GM21576 (cell line): ENCODE measurements at regions not wholly inside any gene's neighbourhood (a gene's known extent, or its start where the extent isn't known, plus 50 kb on each side); places are given as distances from the start of the nearest gene placed in this dataset.

ENCODE experiments used
- ATAC-seq: cut with Tn5 transposase; IDR thresholded peaks from one replicate; pipeline ENCODE4 v1.9.1; 2021; ENCODE audit warnings: mild to moderate bottlenecking, moderate library complexity; ENCODE audit not compliant: unreplicated experiment

- no peak for ATAC-seq
These were observed 218.0 kb upstream of the RGS6 start for GRCh38 chr14:71714225-71714624.

GRCh38 chr14:71716041-71716772, 216.0 kb upstream of the RGS6 start:
- ATAC-seq: no peak

DNA sequence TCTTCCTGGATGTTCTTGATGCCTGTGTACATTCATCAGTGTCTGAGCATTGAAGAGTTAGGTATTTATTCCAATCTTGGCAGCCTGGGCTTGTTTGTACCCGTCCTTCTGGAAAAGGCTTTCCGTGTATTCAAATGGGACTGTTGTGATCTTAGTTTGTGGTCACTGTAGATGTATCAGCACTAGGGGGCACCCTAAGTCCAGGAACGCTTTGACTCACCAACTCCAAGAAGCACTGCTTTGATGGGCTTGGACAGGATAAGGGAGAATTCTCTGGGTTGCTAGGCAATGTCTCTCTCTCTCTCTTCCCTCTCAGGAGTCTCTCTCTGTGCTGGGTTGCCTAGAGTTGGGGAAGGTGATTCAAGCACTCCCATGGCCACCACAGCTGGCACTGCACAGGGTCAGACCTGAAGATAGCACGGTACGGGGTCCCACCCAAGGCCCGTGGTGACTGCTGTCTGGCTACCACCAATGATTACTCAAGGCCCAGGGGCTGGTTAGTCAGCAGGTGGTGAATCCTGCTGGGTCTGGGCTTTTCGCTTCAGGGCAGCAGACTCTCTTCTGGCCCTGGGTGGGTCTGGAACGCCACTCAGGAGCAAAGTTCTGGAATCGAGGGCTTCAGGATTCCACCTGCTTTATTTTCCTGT, 211.1 kb upstream of the RGS6 start:
- ATAC-seq: no peak

GRCh38 chr14:71721791-71722190, 210.4 kb upstream of the RGS6 start:
- no peak for ATAC-seq

DNA sequence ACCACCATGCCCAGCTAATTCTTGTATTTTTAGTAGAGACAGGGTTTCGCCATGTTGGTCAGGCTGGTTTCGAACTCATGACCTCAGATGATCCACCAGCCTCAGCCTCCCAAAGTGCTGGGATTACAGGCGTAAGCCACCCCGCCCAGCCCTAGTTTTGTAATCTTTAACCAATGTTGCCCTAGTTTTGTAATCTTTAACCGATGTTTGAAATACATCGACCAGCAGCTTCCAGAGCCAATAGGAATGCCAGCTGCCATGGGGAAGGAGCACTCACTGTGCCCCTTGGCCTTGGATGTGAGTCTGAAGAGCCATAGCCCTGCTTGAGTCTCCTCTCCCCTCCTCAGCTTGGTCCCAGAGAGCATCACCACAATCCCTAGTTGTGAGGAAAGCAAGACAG, 209.3 kb upstream of the RGS6 start:
- no peak for ATAC-seq

DNA sequence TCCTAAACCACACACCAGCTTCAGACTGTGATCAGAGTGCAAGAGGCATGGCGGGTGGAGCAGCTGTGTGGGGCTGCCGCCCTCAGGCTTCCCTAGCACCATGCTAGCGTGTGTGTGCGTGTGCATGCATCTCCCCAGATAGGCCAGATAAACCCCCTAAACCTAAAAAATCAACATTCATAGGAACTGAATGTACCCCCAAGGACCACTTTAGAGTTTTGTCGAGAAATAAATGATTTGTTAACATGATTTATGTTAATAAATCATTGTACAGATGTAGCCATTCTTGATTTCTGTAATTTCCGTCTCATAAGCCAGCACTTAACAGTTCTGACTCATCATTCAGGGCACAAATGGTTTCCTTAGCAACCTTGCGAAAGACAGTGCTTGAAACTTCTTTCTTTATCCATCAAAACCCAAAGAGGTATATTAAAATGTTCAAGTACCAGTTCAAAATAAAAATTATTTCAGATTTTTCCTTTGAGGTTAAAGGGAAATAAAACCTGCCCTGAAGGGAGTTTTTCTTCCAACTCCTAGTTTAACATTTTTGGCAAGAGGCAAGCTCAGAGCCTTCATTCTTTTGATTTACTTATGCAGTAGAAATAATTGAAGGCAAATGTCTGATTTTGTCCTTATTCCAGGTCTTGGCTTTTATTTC, 206.2 kb upstream of the RGS6 start:
- ATAC-seq: no peak

GRCh38 chr14:71726580-71727021, 205.6 kb upstream of the RGS6 start:
- no peak for ATAC-seq

- ATAC-seq: no peak
These were observed 203.8 kb upstream of the RGS6 start for GRCh38 chr14:71728386-71728785.

- ATAC-seq: no peak
These were observed 202.6 kb upstream of the RGS6 start for GRCh38 chr14:71729596-71729995.

DNA sequence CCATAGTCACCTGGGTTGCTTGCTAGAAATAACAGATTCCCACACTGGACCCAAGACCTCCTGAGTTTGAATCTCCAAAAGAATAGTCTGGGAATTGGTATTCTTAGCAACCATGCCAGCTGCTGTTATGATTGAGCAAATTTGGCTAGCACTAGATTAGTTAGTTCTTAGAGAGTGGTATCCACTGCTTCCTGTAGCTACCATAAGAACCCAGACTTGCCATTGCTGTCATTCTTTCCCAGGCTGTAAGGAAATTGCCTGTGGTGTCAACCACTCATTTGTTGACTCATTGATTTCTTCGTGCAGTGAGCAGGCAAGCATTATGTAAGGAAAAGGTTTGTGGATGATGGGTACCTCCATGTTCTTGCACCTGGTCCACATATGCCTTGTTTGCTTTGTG, 201.8 kb upstream of the RGS6 start:
- no peak for ATAC-seq

DNA sequence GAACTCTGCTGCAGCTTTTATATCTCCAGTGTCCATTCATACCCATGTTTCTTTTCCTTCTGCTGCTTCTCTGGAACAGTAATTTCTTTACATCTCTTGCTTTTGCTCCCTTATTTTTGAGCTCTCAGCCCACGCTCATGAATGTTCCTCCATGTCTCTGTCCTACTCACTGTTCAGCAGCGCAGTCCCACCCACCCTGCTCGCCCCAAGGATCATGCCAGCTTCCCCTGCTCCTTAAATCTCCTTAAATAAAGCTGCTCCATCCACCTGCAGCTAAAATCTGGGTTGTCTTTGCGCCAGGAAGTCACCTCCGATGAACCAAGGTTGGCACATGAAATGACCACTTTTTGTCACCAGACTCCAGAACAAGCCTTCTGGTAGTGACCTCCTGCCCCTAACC, 201.1 kb upstream of the RGS6 start:
- ATAC-seq: no peak

DNA sequence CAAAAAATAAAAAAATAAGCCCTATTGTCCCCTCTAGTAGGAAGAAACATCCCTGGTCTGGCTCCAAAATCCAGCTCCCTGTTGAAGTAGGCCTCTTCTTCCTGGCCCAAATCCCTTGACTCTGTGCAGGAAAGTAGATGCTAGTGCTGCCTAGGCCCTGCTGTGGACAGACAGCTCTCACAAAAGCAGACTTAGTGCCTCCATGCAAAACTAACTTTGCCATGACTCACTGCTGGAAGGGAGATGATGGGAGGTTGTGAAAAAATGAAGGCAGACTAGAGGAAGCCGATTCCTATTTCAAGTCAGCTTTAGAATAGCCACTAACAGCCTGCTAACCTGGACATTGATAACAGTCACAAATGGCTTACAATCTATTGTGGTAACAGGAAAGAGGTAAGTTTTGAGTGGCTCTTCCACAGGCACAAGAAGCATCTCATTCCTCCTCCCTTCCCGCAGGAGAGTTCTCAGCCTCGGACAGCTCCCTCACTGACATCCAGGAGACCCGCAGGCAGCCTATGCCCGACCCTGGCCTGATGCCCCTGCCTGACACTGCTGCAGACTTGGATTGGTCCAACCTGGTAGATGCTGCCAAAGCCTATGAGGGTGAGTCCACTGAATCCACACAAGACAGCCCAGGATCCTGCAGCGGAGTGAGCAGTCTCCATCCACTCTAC, 198.9 kb upstream of the RGS6 start:
- no peak for ATAC-seq

DNA sequence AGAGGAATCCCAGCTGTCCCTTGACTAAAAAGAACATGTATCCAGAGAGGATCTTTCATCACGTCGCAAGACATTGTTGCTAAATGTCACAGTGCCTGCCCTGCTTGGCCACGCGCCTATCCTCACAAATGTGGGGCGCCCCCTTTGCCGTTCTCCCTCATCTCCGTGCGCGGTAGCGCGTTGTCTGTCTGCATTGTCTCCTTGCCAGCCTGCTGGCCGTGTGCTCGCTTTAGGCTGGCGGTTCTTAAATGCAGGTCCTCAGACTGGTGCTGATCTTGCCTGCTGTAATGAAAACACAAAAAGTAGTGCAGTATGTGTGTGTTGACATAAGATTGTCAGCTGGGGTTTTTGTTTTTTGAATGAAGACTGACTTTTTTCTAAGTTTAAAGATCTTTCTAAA, 198.2 kb upstream of the RGS6 start:
- ATAC-seq: no peak

- no peak for ATAC-seq
These were observed 197.3 kb upstream of the RGS6 start for GRCh38 chr14:71734885-71735284.

DNA sequence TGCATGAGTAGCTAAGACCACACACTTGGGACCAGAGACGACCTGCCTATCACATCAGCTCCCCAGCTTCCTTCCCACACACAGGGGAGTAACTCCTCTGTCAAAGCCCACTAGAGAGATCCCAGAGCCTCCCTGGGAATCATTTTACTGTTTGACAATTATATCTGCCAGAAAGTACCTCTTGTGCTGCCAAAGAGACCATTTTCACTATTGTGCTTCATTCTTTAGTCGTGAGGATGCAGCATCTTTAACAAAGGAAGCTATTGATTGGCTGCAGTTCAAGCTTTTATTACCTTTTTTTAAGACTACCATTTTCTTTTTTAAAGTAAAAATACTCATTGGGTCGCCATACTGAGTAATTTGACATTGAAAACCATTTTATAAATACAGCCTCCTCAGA, 194.5 kb upstream of the RGS6 start:
- no peak for ATAC-seq

DNA sequence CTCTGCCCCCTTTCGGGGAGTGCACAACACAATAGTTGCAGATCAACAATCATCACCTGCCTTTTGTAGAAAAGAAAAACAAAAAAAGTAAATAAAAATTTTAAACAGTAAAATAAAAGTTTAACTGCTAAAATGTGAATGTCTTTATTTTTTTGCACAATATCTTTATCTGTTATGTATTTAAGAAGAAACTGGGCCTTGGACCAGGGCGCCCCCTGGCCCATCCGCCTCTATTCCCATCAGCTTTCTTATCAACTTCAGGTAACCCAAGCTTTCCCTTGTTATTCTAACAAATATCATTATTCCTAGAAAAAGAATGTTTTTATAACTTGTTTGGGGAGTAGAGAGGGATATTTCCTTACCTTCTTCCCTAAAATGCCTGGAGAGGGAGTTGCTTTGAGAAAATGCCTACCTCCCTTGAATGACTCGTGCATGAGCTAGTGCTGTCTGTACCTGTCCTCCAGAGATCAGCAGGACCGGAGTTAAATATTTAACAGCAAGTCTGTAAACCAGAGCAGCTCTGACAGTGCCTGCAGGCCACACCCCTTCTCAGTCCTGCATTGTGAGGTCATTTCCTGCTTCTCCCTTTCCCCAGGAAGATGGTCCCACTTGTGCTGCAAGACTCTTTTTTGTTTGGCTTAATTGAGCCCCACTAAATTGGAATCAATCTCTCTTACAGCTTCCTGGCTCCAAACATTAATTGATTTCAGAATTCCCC, 192.8 kb upstream of the RGS6 start:
- ATAC-seq: no peak

DNA sequence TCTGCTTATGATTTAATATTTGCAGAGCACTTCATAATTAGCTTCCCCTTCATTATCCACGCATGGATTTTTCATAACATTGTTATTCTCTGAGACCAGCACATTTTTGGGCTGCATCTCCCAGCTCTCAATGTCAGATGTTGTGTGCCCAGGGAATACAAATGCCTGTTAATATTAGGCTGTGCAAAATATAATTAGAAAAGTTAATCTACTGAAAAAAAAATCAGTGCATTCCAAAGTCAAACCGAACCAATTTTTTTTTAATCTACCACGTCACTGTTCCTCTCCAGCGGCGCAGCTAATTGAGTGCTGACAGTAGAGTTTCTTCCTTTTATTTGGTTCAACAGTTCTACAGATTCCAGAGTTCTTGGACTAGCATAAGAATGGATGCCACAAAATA, 191.0 kb upstream of the RGS6 start:
- ATAC-seq: no peak

GRCh38 chr14:71742485-71742884, 189.7 kb upstream of the RGS6 start:
- no peak for ATAC-seq

DNA sequence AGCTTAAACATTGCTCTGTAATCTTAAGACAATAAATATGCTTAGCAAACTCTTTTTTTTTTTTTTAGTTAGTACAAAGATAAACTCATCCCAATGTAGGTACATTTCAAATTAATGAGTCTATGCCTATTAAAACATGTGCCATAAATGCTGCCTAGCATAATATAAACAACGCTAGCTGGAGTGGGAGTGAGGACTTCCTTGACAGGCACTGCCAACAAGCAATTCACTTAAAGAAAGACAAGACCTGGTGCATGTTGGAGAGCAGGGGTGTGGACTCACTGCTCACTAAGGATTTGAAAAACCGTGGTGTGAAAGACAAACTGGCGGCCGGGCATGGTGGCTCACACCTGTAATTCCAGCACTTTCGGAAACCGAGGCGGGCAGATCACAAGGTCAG, 187.2 kb upstream of the RGS6 start:
- ATAC-seq: no peak

- ATAC-seq: no peak
These were observed 184.0 kb upstream of the RGS6 start for GRCh38 chr14:71748196-71748595.

GRCh38 chr14:71749613-71750238, 182.5 kb upstream of the RGS6 start:
- no peak for ATAC-seq
